ENCODE measurements at regions not wholly inside any gene's neighbourhood (a gene's known extent, or its start where the extent isn't known, plus 50 kb on each side); places are given as distances from the start of the nearest gene placed in this dataset.

DNA sequence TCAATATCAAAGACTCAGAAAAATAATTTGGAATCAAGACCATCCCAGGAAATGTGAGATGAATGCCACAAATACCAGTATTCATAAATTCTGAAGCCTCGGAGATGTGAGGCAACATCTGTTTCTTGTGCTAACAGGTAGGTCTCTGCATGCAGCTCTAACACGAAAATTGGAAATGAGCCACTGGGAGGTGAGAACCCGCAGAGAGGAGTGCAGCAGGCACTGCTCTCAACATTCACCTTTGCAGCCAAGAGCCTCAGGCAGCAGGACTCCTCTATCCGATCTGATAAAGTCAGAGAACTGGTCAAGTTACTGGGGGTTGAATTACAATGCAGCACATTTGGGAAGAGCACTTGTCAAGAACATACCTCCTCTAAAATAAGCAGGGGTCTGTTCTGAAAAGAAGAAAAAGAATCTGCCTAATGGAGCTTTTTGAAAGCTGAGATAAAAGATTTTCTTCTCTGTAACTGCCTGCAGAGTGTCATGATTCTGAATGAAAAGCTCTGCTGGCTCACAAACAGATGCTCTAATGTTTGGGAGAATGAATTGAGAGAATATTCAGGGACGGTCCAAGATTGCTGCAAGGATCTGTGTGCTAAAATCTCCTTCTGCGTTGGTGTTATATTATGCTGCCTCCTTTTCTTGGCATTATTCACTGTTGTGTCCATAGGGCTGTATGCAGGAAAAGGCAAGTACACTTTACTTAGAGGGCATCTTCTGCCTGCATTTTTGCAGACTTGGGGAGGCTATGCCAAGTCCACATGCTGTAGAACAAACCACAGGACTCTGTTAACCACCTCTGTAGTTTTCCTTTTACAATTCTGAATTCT lies 209.6 kb upstream of the KRR1 start:
- no peak for TF ChIP-seq TCF12 (IDR thresholded peaks at IDR 0.05; ENCODE audit: low read depth)
- peak; percentile 82 for TF ChIP-seq NFIC (IDR thresholded peaks at IDR 0.05)
- TF ChIP-seq CREB1 (IDR thresholded peaks at IDR 0.05; ENCODE audit: low read depth) = no peak
- no peak for TF ChIP-seq TAF1 (IDR thresholded peaks at IDR 0.05; ENCODE audit: low read depth)
- TF ChIP-seq YY1 (IDR thresholded peaks at IDR 0.05; ENCODE audit: low read depth) = no peak
- TF ChIP-seq, protein P1, sequence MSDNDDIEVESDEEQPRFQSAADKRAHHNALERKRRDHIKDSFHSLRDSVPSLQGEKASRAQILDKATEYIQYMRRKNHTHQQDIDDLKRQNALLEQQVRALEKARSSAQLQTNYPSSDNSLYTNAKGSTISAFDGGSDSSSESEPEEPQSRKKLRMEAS (IDR thresholded peaks at IDR 0.05) = peak; percentile 80
- TF ChIP-seq FOXM1 (IDR thresholded peaks at IDR 0.05; ENCODE audit: borderline replicate concordance, low read depth) = 0 out of 2 replicates have a peak, but pooled peaks have one; percentile 29
- no peak for TF ChIP-seq TEAD4 (IDR thresholded peaks at IDR 0.05)
- peak; percentile 42; the same call in 1 of the 2 replicates for TF ChIP-seq CEBPB (IDR thresholded peaks at IDR 0.05)
- peak; percentile 38; the same call in 1 of the 2 replicates for TF ChIP-seq EP300 (IDR thresholded peaks at IDR 0.05; ENCODE audit: borderline replicate concordance)

All from Ishikawa (cell line).